T-cell (primary cell): ENCODE measurements at regions not wholly inside any gene's neighbourhood (a gene's known extent, or its start where the extent isn't known, plus 50 kb on each side); places are given as distances from the start of the nearest gene placed in this dataset.

ENCODE experiments used
- ATAC-seq, 4 experiments: fragments of 200-7000 bp in 3 of 4; fragments of 150-1000 bp in 1 of 4; cut with Tn5 transposase; replicated peaks in 1 of 4; 1 replicate in 3 of 4; 2 replicates in 1 of 4; pipeline ENCODE4 v1.10.0; 2021; ENCODE audit warnings: moderate library complexity in 3 of 4, mild to moderate bottlenecking in 2 of 4, moderate number of reproducible peaks in 1 of 4
- CTCF ChIA-PET, 2 donors: fragments of 300-600 bp; sonication (Branson Sonifier 250); formaldehyde crosslinking; loops; one replicate each; lab custom pipeline; 2022; ENCODE audit warnings: antibody characterized with exemption in 2 of 2; lab: Charles Lee
- POLR2A ChIA-PET, 2 donors: fragments of 300-600 bp; sonication (Branson Sonifier 250); formaldehyde crosslinking; loops; one replicate each; lab custom pipeline; 2022; ENCODE audit warnings: antibody characterized with exemption in 2 of 2; lab: Charles Lee
- DNase-seq, 35 experiments: peaks; one replicate each; pipeline versions ENCODE4 v3.0.0 to v3.0.0-alpha.2; 2013 to 2023
- H3K27ac ChIP-seq: one replicate; pipeline ENCODE4 v1.5.1; 2013; ENCODE audit warnings: low read length
- H3K27me3 ChIP-seq, 2 experiments: replicated peaks in 1 of 2; 1 replicate in 1 of 2; 2 replicates in 1 of 2; pipeline versions ENCODE4 v1.6.1 to v1.7.0; 2013; ENCODE audit warnings: low read length in 1 of 2, mixed read lengths in 1 of 2; ENCODE audit not compliant: control insufficient read depth in 2 of 2, insufficient read depth in 2 of 2; ENCODE audit errors: extremely low read depth in 1 of 2
- H3K36me3 ChIP-seq, 2 donors: 1 replicate in 1 of 2; 2 replicates in 1 of 2; pipeline versions ENCODE4 v1.6.1 to v1.7.0; 2013; ENCODE audit warnings: low read length in 1 of 2; ENCODE audit not compliant: control insufficient read depth in 2 of 2, insufficient read depth in 1 of 2; ENCODE audit errors: extremely low read depth in 1 of 2
- H3K4me1 ChIP-seq, 2 experiments: 1 replicate in 1 of 2; 2 replicates in 1 of 2; pipeline versions ENCODE4 v1.6.1 to v1.7.0; 2013; ENCODE audit warnings: low read length in 2 of 2, mixed read lengths in 1 of 2; ENCODE audit not compliant: insufficient read depth in 2 of 2, control insufficient read depth in 1 of 2; ENCODE audit errors: extremely low read depth in 1 of 2
- H3K4me3 ChIP-seq, 2 donors: 1 replicate in 1 of 2; 2 replicates in 1 of 2; pipeline versions ENCODE4 v1.5.1 to v1.7.0; 2013; ENCODE audit warnings: mild to moderate bottlenecking in 2 of 2, low read length in 1 of 2, moderate library complexity in 1 of 2; ENCODE audit not compliant: control insufficient read depth in 1 of 2; ENCODE audit errors: extremely low read depth in 1 of 2
- H3K9me3 ChIP-seq: 2 replicates; pipeline ENCODE4 v1.7.0; 2013
- H3K27ac Mint-ChIP-seq, 2 donors: one replicate each; pipeline ENCODE4 v1.8.0; 2020 to 2021; ENCODE audit warnings: mild to moderate bottlenecking in 2 of 2, mixed read lengths in 2 of 2
- H3K27me3 Mint-ChIP-seq, 2 donors: one replicate each; pipeline ENCODE4 v1.8.0; 2021 to 2022; ENCODE audit warnings: mixed read lengths in 2 of 2
- H3K36me3 Mint-ChIP-seq: one replicate; pipeline ENCODE4 v1.8.0; 2021; ENCODE audit warnings: mixed read lengths
- H3K4me1 Mint-ChIP-seq, 3 donors: one replicate each; pipeline ENCODE4 v1.8.0; 2020 to 2022; ENCODE audit warnings: mixed read lengths in 3 of 3, mild to moderate bottlenecking in 1 of 3
- H3K4me3 Mint-ChIP-seq, 3 donors: one replicate each; pipeline ENCODE4 v1.8.0; 2020 to 2022; ENCODE audit warnings: mild to moderate bottlenecking in 3 of 3, mixed read lengths in 3 of 3, moderate library complexity in 3 of 3
- H3K9me3 Mint-ChIP-seq, 3 donors: one replicate each; pipeline ENCODE4 v1.8.0; 2020 to 2022; ENCODE audit warnings: mixed read lengths in 3 of 3
- WGBS: methylation state at CpG from one replicate; pipeline ENCODE4 v1.1.5; 2013; ENCODE audit warnings: missing lambda C conversion rate; ENCODE audit not compliant: insufficient coverage; 5-methylcytosine and 5-hydroxymethylcytosine counted together

DNA sequence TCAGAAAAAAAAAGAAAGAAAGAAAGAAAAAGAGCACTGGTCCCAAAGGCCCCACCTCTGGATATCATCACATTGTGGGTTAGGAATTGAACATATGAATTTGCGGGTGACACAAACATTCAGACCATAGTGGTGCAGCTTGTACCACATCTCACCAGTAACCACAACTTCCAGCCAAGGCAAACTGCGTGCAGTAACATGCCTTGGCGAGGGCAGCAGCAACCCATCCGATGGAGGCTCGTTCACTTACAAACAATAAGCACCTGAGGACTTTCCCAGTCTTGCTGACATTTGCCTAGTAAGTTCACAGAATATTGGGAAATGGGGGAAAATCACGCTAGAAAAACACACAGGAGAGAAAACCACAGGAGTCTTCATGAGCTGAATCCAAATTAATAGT, 508.1 kb downstream of the ZNF608 start:
- Histone ChIP-seq H3K27me3 (no peaks in the 10 kb centered on the region), H3K9me3 (no peaks in the 10 kb centered on the region), H3K36me3 (no peaks in the 10 kb centered on the region), H3K4me3 (no peak overlapping the region), H3K4me1 (no peaks in the 10 kb centered on the region), H3K27ac (no peak overlapping the region)
- H3K4me1 Mint-ChIP-seq = no peaks in the 10 kb centered on the region
- H3K4me3 Mint-ChIP-seq = no peak overlapping the region
- H3K9me3 Mint-ChIP-seq = peaks cover 0 to 10% (median 0%) of the 10 kb centered on the region in 3 donors
- no CpG with 5 or more reads among the region's 6 CpGs for WGBS
- CTCF ChIA-PET = no interaction called here
- DNase-seq (no peak), ATAC-seq (no peak)
- H3K36me3 Mint-ChIP-seq = no peaks in the 10 kb centered on the region
- H3K27me3 Mint-ChIP-seq = no peaks in the 10 kb centered on the region
- POLR2A ChIA-PET = no interaction called here
- H3K27ac Mint-ChIP-seq = no peak overlapping the region

- H3K9me3 ChIP-seq = no peaks in the 10 kb centered on the region
- Mint-ChIP-seq H3K9me3 (peaks cover 0 to 10% (median 0%) of the 10 kb centered on the region in 3 donors), H3K4me1 (no peaks in the 10 kb centered on the region), H3K4me3 (no peak overlapping the region), H3K27ac (no peak overlapping the region), H3K27me3 (no peaks in the 10 kb centered on the region), H3K36me3 (no peaks in the 10 kb centered on the region)
- CTCF ChIA-PET = no interaction called here
- ATAC-seq (no peak), DNase-seq (no peak)
- H3K27ac ChIP-seq = no peak overlapping the region
- no peaks in the 10 kb centered on the region for H3K36me3 ChIP-seq
- no CpG with 5 or more reads among the region's 1 CpG for WGBS
- no peaks in the 10 kb centered on the region for H3K4me1 ChIP-seq
- POLR2A ChIA-PET = interaction anchor here in 1 of 2 donors (0.7 kb wide), 1 partner anchor 817 kb away, joined by 3 read pairs; no protein-coding TSS in a partner anchor
- no peak overlapping the region for H3K4me3 ChIP-seq
- no peaks in the 10 kb centered on the region for H3K27me3 ChIP-seq
These were observed 509.2 kb downstream of the ZNF608 start for GRCh38 chr5:124237206-124237695.

- Histone ChIP-seq H3K36me3 (no peaks in the 10 kb centered on the region), H3K4me1 (no peaks in the 10 kb centered on the region), H3K27ac (no peak overlapping the region), H3K9me3 (no peaks in the 10 kb centered on the region), H3K27me3 (no peaks in the 10 kb centered on the region), H3K4me3 (no peak overlapping the region)
- WGBS = no CpG with 5 or more reads among the region's 3 CpGs
- POLR2A ChIA-PET = no interaction called here
- H3K27ac Mint-ChIP-seq = no peak overlapping the region
- ATAC-seq (no peak), DNase-seq (no peak)
- peaks cover 0 to 5% (median 0%) of the 10 kb centered on the region in 3 donors for H3K9me3 Mint-ChIP-seq
- H3K36me3 Mint-ChIP-seq = no peaks in the 10 kb centered on the region
- no peaks in the 10 kb centered on the region for H3K4me1 Mint-ChIP-seq
- no peaks in the 10 kb centered on the region for H3K27me3 Mint-ChIP-seq
- no peak overlapping the region for H3K4me3 Mint-ChIP-seq
- CTCF ChIA-PET = no interaction called here
These were observed 509.9 kb downstream of the ZNF608 start for GRCh38 chr5:124236361-124237205.

- Mint-ChIP-seq H3K9me3 (peaks cover 0 to 5% (median 5%) of the 10 kb centered on the region in 3 donors), H3K4me3 (no peak overlapping the region), H3K4me1 (no peaks in the 10 kb centered on the region), H3K27me3 (no peaks in the 10 kb centered on the region), H3K27ac (no peak overlapping the region), H3K36me3 (no peaks in the 10 kb centered on the region)
- Histone ChIP-seq H3K4me1 (no peaks in the 10 kb centered on the region), H3K4me3 (no peak overlapping the region), H3K9me3 (no peaks in the 10 kb centered on the region), H3K27ac (no peak overlapping the region), H3K27me3 (no peaks in the 10 kb centered on the region), H3K36me3 (no peaks in the 10 kb centered on the region)
- DNase-seq = no peak
- ChIA-PET POLR2A (no interaction called here), CTCF (no interaction called here)
- ATAC-seq = no peak
- WGBS = no CpG with 5 or more reads among the region's 6 CpGs
These were observed 510.9 kb downstream of the ZNF608 start for GRCh38 chr5:124235576-124235975.

DNA sequence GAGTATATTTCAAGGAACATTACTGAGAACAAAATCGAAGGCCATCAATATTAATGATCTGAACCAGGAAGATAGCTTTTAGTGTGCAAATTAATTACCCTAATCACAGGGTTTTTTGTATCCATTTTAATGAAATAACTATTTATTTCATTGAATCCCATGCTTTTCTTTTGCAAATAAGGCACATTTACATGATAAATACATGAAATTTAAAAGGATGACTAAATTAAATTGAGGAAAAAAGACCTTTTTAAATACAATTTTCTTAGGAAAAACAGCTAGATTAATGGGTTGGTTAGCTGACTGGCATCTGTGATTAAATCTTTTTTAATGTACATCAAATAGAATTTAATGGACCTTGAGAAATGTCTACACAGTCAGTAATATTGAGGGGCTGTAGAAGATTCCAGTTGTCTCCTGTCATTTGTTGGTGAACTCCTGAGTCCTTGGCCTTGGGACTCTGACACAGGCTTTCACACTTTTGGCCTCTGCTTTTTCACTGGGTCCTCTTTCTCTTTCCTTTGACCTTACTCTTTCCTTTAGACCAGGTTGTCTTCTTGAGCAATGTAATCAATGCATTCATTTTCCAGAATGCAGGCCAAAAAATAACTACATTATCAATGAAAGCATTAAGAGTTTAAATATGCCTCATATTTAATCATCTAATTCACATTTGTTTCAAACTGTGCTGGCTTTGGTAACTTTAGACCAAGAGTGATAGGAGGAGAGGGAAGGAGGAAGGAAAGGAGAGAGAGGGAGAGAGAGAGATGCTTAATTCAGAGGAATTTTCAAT, 511.5 kb downstream of the ZNF608 start:
- CTCF ChIA-PET = no interaction called here
- DNase-seq (no peak), ATAC-seq (no peak)
- no peak overlapping the region for H3K4me3 Mint-ChIP-seq
- H3K27ac Mint-ChIP-seq = no peak overlapping the region
- no peaks in the 10 kb centered on the region for H3K27me3 Mint-ChIP-seq
- no peaks in the 10 kb centered on the region for H3K36me3 Mint-ChIP-seq
- Histone ChIP-seq H3K4me3 (no peak overlapping the region), H3K9me3 (no peaks in the 10 kb centered on the region), H3K27me3 (no peaks in the 10 kb centered on the region), H3K27ac (no peak overlapping the region), H3K36me3 (no peaks in the 10 kb centered on the region), H3K4me1 (no peaks in the 10 kb centered on the region)
- POLR2A ChIA-PET = no interaction called here
- H3K4me1 Mint-ChIP-seq = no peaks in the 10 kb centered on the region
- WGBS = no CpG with 5 or more reads among the region's 1 CpG
- H3K9me3 Mint-ChIP-seq = peaks cover 0 to 10% (median 5%) of the 10 kb centered on the region in 3 donors

- 33% methylated on average over 1 of the region's 5 CpGs for WGBS
- H3K36me3 ChIP-seq = no peaks in the 10 kb centered on the region
- POLR2A ChIA-PET = no interaction called here
- Mint-ChIP-seq H3K36me3 (no peaks in the 10 kb centered on the region), H3K27ac (no peak overlapping the region), H3K27me3 (no peaks in the 10 kb centered on the region), H3K4me1 (no peaks in the 10 kb centered on the region), H3K4me3 (no peak overlapping the region), H3K9me3 (peaks cover 0 to 6% (median 5%) of the 10 kb centered on the region in 3 donors)
- no peak for ATAC-seq
- CTCF ChIA-PET = no interaction called here
- no peaks in the 10 kb centered on the region for H3K27me3 ChIP-seq
- no peak for DNase-seq
- H3K4me3 ChIP-seq = no peak overlapping the region
- no peaks in the 10 kb centered on the region for H3K4me1 ChIP-seq
- no peaks in the 10 kb centered on the region for H3K9me3 ChIP-seq
- no peak overlapping the region for H3K27ac ChIP-seq
These were observed 512.2 kb downstream of the ZNF608 start for GRCh38 chr5:124234022-124234769.
